NT2/D1 (cell line): ENCODE measurements at regions not wholly inside any gene's neighbourhood (a gene's known extent, or its start where the extent isn't known, plus 50 kb on each side); places are given as distances from the start of the nearest gene placed in this dataset.

Source experiments
- SUZ12 ChIP-seq: IDR thresholded peaks from 2 replicates; pipeline ENCODE4 v1.6.1; 2011; ENCODE audit not compliant: insufficient read length, insufficient read depth; ENCODE audit errors: extremely low read depth
- YY1 ChIP-seq: IDR thresholded peaks from 2 replicates; pipeline ENCODE4 v1.6.1; 2011; ENCODE audit not compliant: insufficient read length, insufficient read depth
- ZNF274 ChIP-seq: IDR thresholded peaks from 2 replicates; pipeline ENCODE4 v1.6.1; 2011; ENCODE audit warnings: mild to moderate bottlenecking, low read depth, low read length

DNA sequence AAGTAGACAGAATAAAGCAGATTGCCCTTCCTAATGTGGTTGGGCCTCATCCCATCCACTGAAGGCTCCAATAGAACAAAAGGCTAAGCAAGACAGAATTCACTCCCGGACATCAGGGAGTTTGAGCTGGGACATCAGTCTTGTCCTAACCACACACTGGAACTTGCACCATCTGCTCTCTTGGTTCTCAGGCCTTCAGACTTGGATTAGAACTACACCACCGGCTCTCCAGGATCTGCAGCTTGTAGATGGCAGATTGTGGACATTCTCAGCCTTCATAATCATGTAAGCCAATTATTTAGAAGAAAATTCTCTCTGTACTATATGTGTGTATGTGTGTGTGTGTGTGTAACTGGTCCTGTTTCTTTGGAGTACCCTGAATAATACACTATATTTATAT is 394.7 kb upstream of the LMCD1 start:
- no peak for TF ChIP-seq YY1
- no peak for TF ChIP-seq SUZ12
- no peak for TF ChIP-seq ZNF274
